H7 (cell line): ENCODE measurements at regions not wholly inside any gene's neighbourhood (a gene's known extent, or its start where the extent isn't known, plus 50 kb on each side); places are given as distances from the start of the nearest gene placed in this dataset.

Source experiments
- DNase-seq: peaks from one replicate; pipeline ENCODE4 v3.0.0; 2012
- H3K27me3 ChIP-seq: 2 replicates; pipeline ENCODE4 v1.6.0; 2011; ENCODE audit warnings: mild to moderate bottlenecking, low read length; ENCODE audit not compliant: control insufficient read depth, insufficient read depth
- H3K36me3 ChIP-seq: replicated peaks from 2 replicates; pipeline ENCODE4 v1.5.1; 2011; ENCODE audit warnings: low read length; ENCODE audit not compliant: control insufficient read depth, insufficient read depth
- H3K4me3 ChIP-seq: 2 replicates; pipeline ENCODE4 v1.5.1; 2011; ENCODE audit warnings: low read depth, mild to moderate bottlenecking, control low read depth, low read length, moderate library complexity; ENCODE audit not compliant: insufficient read depth

DNA sequence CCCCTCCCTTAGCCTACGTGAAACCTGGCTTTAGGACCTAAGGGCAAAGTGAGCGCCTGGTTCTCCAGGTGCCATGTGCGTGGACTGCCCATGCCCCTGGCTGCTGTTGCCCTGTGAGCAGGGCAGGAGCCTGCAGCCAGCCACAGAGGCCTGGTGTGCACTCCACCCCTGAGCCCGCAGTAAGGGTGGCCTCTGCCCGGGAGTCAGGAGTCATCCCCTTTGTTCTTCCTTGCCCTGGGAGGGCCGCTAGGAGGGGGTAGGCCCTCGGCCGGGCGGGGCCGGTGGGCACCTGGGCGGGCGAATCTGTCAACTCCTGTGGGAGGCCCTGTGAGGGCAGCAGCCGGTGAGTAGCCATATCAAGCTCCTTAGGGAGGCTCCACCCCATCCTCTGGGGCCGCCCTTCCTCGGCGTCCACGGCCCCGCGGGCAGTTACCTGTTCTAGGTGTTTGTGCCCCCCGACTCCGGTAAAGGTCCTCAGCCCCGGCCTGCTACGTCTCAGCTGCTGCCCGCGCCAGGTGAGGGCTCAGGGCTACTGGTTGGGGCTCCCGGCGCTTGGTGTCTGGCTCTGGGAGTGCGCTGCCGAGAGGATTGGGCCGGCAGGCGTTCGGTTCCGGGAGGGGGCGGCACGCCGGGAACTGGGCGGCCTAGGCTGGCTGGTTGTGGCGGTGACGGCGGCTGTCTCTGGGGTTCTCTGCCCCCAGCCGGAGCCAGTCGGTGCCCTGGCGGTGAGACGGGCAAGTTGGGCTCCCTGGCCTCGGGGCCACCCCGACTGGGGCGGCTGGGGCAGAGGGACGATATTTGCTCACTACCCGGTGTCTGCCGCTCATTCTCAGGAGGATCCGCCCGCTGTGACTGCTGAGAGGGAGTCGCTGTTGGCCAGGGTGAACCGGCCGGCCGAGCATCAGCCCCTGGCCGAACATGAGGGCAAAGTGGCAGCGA, 1060.2 kb downstream of the TECRL start:
- H3K27me3 ChIP-seq, result no peaks in the 10 kb centered on the region
- no peaks in the 10 kb centered on the region for H3K36me3 ChIP-seq
- no peak overlapping the region for H3K4me3 ChIP-seq
- DNase-seq, result peak; percentile 14

DNA sequence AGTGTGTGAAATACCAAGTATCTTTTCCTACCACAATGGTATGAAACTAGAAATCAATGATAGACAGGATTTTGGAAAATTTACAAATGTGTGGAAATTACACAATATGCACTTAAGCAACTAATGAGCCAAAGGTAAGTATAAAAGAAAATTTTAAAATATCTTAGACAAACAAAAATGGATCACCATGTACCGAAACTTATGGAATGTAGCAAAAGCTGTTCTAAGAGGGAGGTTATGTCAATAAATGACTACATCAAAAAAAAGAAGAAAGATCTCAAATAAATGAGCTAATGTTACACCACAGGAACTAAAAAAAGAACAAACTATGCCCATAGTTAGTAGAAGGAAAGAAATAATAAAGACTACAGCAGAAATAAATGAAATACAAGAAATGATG, 1084.1 kb downstream of the TECRL start:
- H3K4me3 ChIP-seq, result no peak overlapping the region
- H3K36me3 ChIP-seq, result no peaks in the 10 kb centered on the region
- DNase-seq, result no peak
- H3K27me3 ChIP-seq, result no peaks in the 10 kb centered on the region

DNA sequence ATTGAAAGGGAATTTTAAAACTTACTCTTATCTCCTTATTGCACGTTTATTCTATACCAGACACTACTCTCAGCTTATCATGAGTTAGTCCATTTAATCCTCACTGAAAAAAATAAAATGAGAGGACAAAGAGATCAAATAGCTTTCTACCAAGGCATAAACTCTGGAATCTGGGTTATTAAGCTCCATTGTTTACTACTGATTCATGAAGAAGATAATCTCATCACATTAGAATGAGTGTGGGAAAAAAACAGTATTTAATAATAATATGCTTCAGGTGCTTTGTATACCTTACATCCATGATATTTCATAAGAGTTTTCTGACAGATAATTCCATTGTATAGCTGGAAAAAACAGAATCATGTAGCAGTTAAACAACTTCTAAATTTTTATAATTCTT, 1092.6 kb downstream of the TECRL start:
- no peak overlapping the region for H3K4me3 ChIP-seq
- peaks cover 2% of the 10 kb centered on the region; the same call in 1 of the 2 replicates for H3K27me3 ChIP-seq
- H3K36me3 ChIP-seq, result no peaks in the 10 kb centered on the region
- no peak for DNase-seq

DNA sequence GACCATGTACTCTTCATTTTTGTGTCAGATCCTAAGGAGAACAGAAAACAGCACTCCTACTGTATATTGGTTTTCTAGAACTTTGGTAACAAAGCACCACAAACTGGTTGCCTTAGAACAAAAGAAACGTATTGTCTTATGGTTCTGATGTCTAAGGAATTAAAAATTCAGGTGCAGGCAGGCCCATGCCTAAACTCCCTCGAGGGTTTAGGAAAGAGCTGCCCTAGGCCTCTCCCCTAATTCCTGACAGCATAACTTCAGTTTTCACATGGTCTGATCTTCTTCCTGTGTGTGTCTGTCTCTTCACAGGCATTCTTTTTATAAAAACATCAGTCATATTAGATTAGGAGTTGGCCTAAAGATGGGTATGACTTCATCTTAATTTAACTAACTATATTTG, 1093.6 kb downstream of the TECRL start:
- Histone ChIP-seq H3K27me3 (peaks cover 2% of the 10 kb centered on the region; the same call in 1 of the 2 replicates), H3K36me3 (no peaks in the 10 kb centered on the region), H3K4me3 (no peak overlapping the region)
- no peak for DNase-seq

DNA sequence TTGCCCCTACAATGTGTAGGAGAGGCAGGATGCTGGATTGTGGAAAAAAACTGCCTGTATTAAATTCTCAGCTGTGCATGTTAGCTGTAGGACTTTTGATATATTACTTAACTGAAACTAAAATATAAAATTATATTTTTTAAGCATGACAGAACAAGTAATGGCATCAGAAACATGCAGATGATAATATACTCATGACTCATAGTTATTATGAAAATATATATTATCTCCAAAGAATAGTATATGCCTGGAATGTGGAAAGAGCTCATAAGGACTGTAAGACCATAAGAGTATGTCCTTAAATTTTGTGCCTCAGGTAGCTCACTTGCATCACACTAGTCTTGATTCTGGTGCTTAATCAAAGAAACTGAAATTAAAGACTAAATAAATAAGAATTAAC, 1100.6 kb downstream of the TECRL start:
- no peaks in the 10 kb centered on the region for H3K36me3 ChIP-seq
- H3K4me3 ChIP-seq, result no peak overlapping the region
- no peak for DNase-seq
- no peaks in the 10 kb centered on the region for H3K27me3 ChIP-seq

DNA sequence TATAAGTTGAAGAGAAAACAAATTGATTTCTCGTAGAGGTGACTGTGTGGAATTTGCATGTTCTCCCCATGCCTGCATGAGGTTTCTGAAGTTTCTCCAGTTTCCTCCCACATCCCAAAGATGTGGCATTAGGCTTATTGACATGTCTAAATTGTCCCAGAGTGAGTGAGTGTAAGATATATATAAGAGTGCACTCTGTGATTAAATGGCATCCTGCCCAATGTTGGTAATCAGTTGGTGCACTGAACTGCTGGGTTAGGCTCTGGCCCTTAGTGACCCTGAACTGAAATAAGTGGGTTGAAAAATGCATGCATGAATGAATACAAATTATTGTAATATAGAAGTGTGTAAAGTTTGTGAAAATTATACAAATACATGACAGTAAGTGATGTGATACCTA, 1106.5 kb downstream of the TECRL start:
- no peaks in the 10 kb centered on the region for H3K36me3 ChIP-seq
- H3K4me3 ChIP-seq, result no peak overlapping the region
- no peak for DNase-seq
- no peaks in the 10 kb centered on the region for H3K27me3 ChIP-seq

DNA sequence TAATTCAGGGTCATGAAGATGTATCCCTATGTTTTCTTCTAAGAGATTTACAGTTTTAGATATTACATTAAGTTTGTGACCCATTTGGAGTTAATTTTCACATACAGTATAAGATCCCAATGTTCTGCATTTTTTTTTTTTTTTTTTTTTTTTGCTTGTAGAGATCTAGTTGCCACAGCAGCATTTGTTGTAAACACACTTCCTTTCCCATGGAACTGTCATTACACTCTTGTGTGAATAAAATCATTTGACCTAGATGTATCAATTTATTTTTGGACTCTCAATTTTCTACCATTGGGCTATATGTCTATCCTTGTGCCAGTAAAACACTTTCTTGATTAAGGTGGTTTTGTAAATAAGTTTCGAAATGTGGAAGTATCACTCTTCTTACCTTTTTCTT, 1107.2 kb downstream of the TECRL start:
- Histone ChIP-seq H3K4me3 (no peak overlapping the region), H3K27me3 (no peaks in the 10 kb centered on the region), H3K36me3 (no peaks in the 10 kb centered on the region)
- DNase-seq, result no peak

DNA sequence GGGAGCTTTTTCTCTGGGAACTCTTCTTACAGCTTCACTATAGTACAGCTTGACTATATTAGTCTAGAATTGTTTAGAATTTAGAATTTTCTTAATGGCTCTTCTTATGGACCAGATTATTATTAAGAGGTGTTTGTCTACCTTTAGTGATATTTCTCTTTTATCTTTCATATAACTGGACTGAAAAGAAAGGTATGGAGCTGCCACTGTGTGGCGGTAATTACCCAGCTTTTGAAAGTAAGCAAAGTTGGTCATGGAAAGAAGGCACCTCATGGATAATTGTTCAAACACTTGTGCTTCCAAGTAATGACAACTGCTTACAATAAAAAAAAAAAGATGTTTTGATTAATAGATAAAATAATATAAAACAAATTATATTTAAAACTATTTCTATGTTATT, 1112.5 kb downstream of the TECRL start:
- Histone ChIP-seq H3K27me3 (no peaks in the 10 kb centered on the region), H3K4me3 (no peak overlapping the region), H3K36me3 (no peaks in the 10 kb centered on the region)
- no peak for DNase-seq

DNA sequence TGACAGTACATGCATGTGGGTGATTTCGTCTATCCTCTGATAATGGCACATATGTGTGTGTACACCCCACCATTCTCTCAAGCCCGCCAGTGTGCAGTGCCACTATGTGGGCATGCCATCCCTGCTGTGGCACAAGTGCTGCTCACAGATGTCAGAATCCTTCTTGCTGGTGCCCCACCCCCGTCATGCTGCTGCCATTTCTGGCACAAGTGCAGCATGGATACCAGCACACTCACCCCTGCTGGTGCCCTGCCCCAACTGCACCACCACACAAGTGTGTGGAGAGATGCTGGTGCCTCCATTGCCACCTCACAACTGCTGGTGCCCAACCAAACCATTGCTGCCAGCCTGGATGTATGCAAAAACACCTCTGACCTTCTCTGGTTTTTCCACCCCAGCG, 1133.8 kb downstream of the TECRL start:
- no peak overlapping the region for H3K4me3 ChIP-seq

DNA sequence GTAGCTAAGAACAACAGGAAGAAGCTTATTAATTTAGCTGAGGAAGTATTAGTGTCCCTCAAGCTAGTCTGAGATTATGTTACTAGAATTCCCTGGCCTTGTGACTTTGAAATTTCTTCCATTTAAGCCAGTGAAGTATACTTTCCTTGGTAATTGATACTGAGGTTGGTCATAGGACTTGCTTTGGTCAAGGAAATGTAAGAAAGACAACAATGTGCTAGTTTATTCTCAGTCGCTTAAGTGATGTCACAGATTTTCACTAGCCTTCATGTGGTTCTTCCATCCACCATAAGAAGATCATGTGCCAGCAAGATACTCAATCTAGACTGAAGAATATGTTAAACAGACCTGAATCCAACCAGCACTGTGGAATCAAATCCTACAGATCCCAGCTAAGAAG, 1140.1 kb downstream of the TECRL start:
- Histone ChIP-seq H3K4me3 (no peak overlapping the region), H3K27me3 (no peaks in the 10 kb centered on the region), H3K36me3 (no peaks in the 10 kb centered on the region)
- DNase-seq, result no peak

More for the DNA sequence above, 1133.8 kb downstream of the TECRL start:
- no peaks in the 10 kb centered on the region for H3K27me3 ChIP-seq
- no peaks in the 10 kb centered on the region for H3K36me3 ChIP-seq
- DNase-seq, result no peak

DNA sequence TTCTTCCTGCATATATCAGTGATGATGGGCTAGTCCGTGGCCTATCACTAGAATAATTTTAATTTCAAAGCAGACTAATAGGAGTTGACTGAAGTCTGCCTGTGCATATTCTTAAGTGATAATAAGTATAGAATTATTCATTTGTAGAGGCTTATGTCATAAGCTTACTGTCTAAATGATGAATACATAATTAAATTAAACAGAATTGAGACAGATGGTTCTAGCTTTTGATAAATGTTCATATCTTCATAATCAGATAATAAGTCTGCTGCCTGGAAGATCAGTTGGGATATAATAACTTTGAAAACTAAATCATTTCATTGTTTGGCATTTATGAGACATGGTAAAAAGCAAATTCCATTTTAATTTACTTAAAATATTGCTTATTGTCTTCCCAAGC, 1175.6 kb downstream of the TECRL start:
- Histone ChIP-seq H3K4me3 (no peak overlapping the region), H3K27me3 (no peaks in the 10 kb centered on the region), H3K36me3 (no peaks in the 10 kb centered on the region)
- DNase-seq, result no peak

DNA sequence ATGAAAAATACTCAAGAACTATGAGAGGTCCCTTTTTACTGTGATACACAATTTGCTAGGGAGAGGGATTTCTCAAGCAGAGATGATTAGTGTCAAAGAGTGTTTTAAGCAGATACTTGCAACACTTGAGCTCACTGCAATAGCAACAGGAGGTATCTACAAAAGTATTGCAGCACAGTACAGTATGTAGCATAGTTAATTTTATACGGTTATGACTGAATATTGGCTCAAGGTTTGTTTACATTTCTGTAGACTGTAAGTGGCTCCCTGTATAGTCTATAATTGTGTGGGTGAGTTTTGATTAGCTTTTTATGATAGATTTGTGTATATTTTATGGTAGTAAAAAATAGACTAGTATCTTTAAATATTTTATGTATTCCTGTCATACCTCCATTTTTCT, 1177.2 kb downstream of the TECRL start:
- Histone ChIP-seq H3K4me3 (no peak overlapping the region), H3K27me3 (no peaks in the 10 kb centered on the region), H3K36me3 (no peaks in the 10 kb centered on the region)
- no peak for DNase-seq

DNA sequence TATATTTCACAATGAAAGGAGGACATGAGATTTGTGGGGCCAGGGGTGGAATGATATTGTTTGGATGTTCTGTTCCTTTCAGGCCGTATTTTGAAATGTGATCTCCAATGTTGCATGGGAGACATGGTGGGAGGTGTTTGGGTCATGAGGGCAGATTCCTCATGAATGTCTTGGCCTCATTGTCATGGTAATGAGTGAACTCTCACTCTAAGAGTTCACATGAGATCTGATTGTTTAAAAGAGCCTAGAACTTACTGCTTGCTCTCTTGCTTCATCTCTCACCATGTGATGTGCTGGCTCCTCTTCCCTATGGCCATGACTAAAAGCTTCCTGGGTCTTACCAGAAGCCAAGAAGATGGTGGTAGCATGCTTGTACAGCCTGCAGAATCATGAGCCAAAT, 1183.0 kb downstream of the TECRL start:
- no peaks in the 10 kb centered on the region for H3K27me3 ChIP-seq
- H3K4me3 ChIP-seq, result no peak overlapping the region
- no peaks in the 10 kb centered on the region for H3K36me3 ChIP-seq
- no peak for DNase-seq

DNA sequence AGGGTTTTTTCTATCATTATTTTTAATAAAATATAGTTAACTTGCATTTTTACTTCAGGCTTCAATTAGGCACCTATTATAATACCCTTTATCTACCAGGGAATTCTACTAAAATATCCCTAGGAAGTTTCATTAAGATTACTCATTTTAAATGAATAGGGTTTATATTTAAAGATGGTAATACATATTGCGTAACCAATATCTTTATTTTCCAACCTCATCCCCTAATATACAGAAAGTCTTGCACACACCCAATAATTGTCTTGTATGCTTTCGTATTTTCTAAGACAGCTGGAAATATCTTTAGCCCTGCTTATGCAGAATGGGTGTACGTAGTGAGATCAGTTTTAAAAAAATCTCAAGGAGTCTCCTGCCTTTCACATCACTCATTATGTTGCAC, 1186.8 kb downstream of the TECRL start:
- H3K36me3 ChIP-seq, result no peaks in the 10 kb centered on the region
- no peak for DNase-seq
- H3K4me3 ChIP-seq, result no peak overlapping the region
- no peaks in the 10 kb centered on the region for H3K27me3 ChIP-seq

DNA sequence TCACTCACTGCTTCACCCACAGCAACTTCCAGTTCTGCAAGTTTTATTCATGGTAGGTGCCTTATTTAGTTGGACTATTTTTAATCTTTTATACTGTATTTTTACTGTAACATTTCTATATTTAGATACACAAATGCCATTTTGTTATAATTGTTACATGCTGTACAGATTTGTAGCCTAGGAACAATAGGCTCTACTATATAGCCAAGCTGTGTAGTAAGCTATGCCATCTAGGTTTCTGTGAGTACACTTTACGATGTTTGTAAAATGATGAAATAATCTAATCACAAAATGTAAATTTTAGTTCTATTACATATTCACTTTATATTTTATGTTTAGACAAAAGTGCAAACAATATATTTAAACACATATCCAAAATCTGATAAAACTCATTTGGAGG, 1187.8 kb downstream of the TECRL start:
- no peak for DNase-seq
- Histone ChIP-seq H3K27me3 (no peaks in the 10 kb centered on the region), H3K4me3 (no peak overlapping the region)

More for the DNA sequence above, 1187.8 kb downstream of the TECRL start:
- H3K36me3 ChIP-seq, result no peaks in the 10 kb centered on the region
